H9 (cell line): ENCODE measurements at regions not wholly inside any gene's neighbourhood (a gene's known extent, or its start where the extent isn't known, plus 50 kb on each side); places are given as distances from the start of the nearest gene placed in this dataset.

Source experiments
- DNase-seq: peaks from one replicate; pipeline ENCODE4 v3.0.0-alpha.2; 2017
- H2AFZ ChIP-seq: one replicate; pipeline ENCODE4 v1.6.1; 2013; ENCODE audit warnings: mild to moderate bottlenecking, low read length, control low read depth, moderate library complexity
- H2AK5ac ChIP-seq: 2 replicates; pipeline ENCODE4 v1.6.1; 2013; ENCODE audit warnings: low read length, control low read depth, mixed read lengths; ENCODE audit not compliant: insufficient read length
- H2BK120ac ChIP-seq: one replicate; pipeline ENCODE4 v1.6.1; 2013; ENCODE audit warnings: low read depth, mild to moderate bottlenecking, low read length, control low read depth, inconsistent platforms; ENCODE audit not compliant: poor library complexity, severe bottlenecking
- H2BK12ac ChIP-seq: 2 replicates; pipeline ENCODE4 v1.6.1; 2013; ENCODE audit warnings: low read length, control low read depth, mixed read lengths, low read depth; ENCODE audit not compliant: insufficient read length
- H2BK15ac ChIP-seq: 2 replicates; pipeline ENCODE4 v1.6.1; 2013; ENCODE audit warnings: low read depth, low read length, control low read depth
- H2BK20ac ChIP-seq: one replicate; pipeline ENCODE4 v1.6.1; 2013; ENCODE audit warnings: low read depth, mild to moderate bottlenecking, low read length, control low read depth, inconsistent platforms; ENCODE audit not compliant: poor library complexity, severe bottlenecking
- H2BK5ac ChIP-seq: 2 replicates; pipeline ENCODE4 v1.6.1; 2013; ENCODE audit warnings: low read length, control low read depth, mixed read lengths; ENCODE audit not compliant: insufficient read length
- H3K14ac ChIP-seq: 2 replicates; pipeline ENCODE4 v1.6.1; 2013; ENCODE audit warnings: low read length, control low read depth; ENCODE audit not compliant: insufficient read depth
- H3K18ac ChIP-seq: 2 replicates; pipeline ENCODE4 v1.6.1; 2013; ENCODE audit warnings: low read depth, mild to moderate bottlenecking, mixed read lengths, low read length, control low read depth; ENCODE audit not compliant: insufficient read length
- H3K23ac ChIP-seq: 2 replicates; pipeline ENCODE4 v1.6.1; 2013; ENCODE audit warnings: low read length, control low read depth, mixed read lengths, low read depth; ENCODE audit not compliant: insufficient read length
- H3K23me2 ChIP-seq: 2 replicates; pipeline ENCODE4 v1.6.1; 2013; ENCODE audit warnings: low read depth, mild to moderate bottlenecking, mixed read lengths, low read length, control low read depth; ENCODE audit not compliant: insufficient read length, poor library complexity, severe bottlenecking
- H3K27ac ChIP-seq: 2 replicates; pipeline ENCODE4 v1.5.1; 2013; ENCODE audit warnings: low read length, control low read depth, mixed read lengths, low read depth; ENCODE audit not compliant: insufficient read length
- H3K27me3 ChIP-seq: 2 replicates; pipeline ENCODE4 v1.6.1; 2013; ENCODE audit warnings: low read length, control low read depth, inconsistent platforms; ENCODE audit not compliant: insufficient read depth
- H3K4ac ChIP-seq: 2 replicates; pipeline ENCODE4 v1.6.1; 2013; ENCODE audit warnings: low read depth, mild to moderate bottlenecking, control low read depth, inconsistent platforms, low read length, moderate library complexity
- H3K4me1 ChIP-seq: 2 replicates; pipeline ENCODE4 v1.6.1; 2013; ENCODE audit warnings: low read length, control low read depth, inconsistent platforms; ENCODE audit not compliant: insufficient read depth
- H3K4me2 ChIP-seq: 2 replicates; pipeline ENCODE4 v1.6.1; 2013; ENCODE audit warnings: low read length, control low read depth, mixed read lengths; ENCODE audit not compliant: insufficient read length, insufficient read depth
- H3K56ac ChIP-seq: 2 replicates; pipeline ENCODE4 v1.6.1; 2013; ENCODE audit warnings: low read depth, mild to moderate bottlenecking, mixed read lengths, low read length, control low read depth; ENCODE audit not compliant: insufficient read length
- H3K79me1 ChIP-seq: 2 replicates; pipeline ENCODE4 v1.6.1; 2013; ENCODE audit warnings: low read depth, mild to moderate bottlenecking, moderate library complexity, low read length, control low read depth, inconsistent platforms; ENCODE audit not compliant: insufficient read depth, poor library complexity, severe bottlenecking
- H3K79me2 ChIP-seq: 2 replicates; pipeline ENCODE4 v1.6.1; 2013; ENCODE audit warnings: low read length, control low read depth, inconsistent platforms; ENCODE audit not compliant: insufficient read depth
- H3K9ac ChIP-seq: 2 replicates; pipeline ENCODE4 v1.6.1; 2013; ENCODE audit warnings: low read length, control low read depth, mixed read lengths; ENCODE audit not compliant: insufficient read length; ENCODE audit errors: extremely low read depth
- H3K9me3 ChIP-seq: one replicate; pipeline ENCODE4 v1.6.1; 2013; ENCODE audit warnings: low read depth, low read length, inconsistent platforms; ENCODE audit not compliant: control insufficient read depth
- H3T11ph ChIP-seq: one replicate; pipeline ENCODE4 v1.6.1; 2013; ENCODE audit warnings: mild to moderate bottlenecking, low read length, control low read depth, inconsistent platforms
- H4K20me1 ChIP-seq: one replicate; pipeline ENCODE4 v1.6.1; 2013; ENCODE audit not compliant: control insufficient read depth, insufficient read length, insufficient read depth
- H4K5ac ChIP-seq: 2 replicates; pipeline ENCODE4 v1.6.1; 2013; ENCODE audit warnings: low read depth, mild to moderate bottlenecking, mixed read lengths, low read length, control low read depth; ENCODE audit not compliant: insufficient read length
- H4K8ac ChIP-seq: replicated peaks from 2 replicates; pipeline ENCODE4 v1.6.1; 2013; ENCODE audit warnings: low read length, control low read depth, mixed read lengths, low read depth; ENCODE audit not compliant: insufficient read length
- H4K91ac ChIP-seq: 2 replicates; pipeline ENCODE4 v1.6.1; 2013; ENCODE audit warnings: low read depth, mild to moderate bottlenecking, moderate library complexity, mixed read lengths, low read length, control low read depth; ENCODE audit not compliant: insufficient read length
- H3K27ac Mint-ChIP-seq, 3 experiments: 2 replicates in 2 of 3; 3 replicates in 1 of 3; pipeline ENCODE4 v1.8.0; 2020 to 2021; ENCODE audit warnings: mixed read lengths in 3 of 3, mild to moderate bottlenecking in 1 of 3, moderate library complexity in 1 of 3
- H3K27me3 Mint-ChIP-seq: 2 replicates; pipeline ENCODE4 v1.8.0; 2021; ENCODE audit warnings: low read depth, mild to moderate bottlenecking, moderate library complexity, mixed read lengths
- H3K36me3 Mint-ChIP-seq, 3 experiments: 2 replicates in 2 of 3; 3 replicates in 1 of 3; pipeline ENCODE4 v1.8.0; 2020 to 2021; ENCODE audit warnings: low read depth in 3 of 3, mixed read lengths in 3 of 3; ENCODE audit not compliant: insufficient read depth in 1 of 3
- H3K4me1 Mint-ChIP-seq, 2 experiments: 2 replicates each; pipeline ENCODE4 v1.8.0; 2020; ENCODE audit warnings: mixed read lengths in 2 of 2
- H3K4me3 Mint-ChIP-seq, 2 experiments: 2 replicates in 1 of 2; 3 replicates in 1 of 2; pipeline ENCODE4 v1.8.0; 2020 to 2021; ENCODE audit warnings: mild to moderate bottlenecking in 2 of 2, mixed read lengths in 2 of 2, moderate library complexity in 1 of 2
- H3K9me3 Mint-ChIP-seq, 2 experiments: 2 replicates in 1 of 2; 3 replicates in 1 of 2; pipeline ENCODE4 v1.8.0; 2020; ENCODE audit warnings: mild to moderate bottlenecking in 2 of 2, mixed read lengths in 2 of 2, moderate library complexity in 1 of 2
- CTCF ChIP-seq: fragments of 200-600 bp; sonication (generic); conservative IDR thresholded peaks from 3 replicates; pipeline ENCODE4 v1.8.0; 2021; ENCODE audit warnings: antibody characterized with exemption, mild to moderate bottlenecking
- WGBS: extraction: QIAGEN DNeasy Blood & Tissue Kit; methylation state at CpG from one replicate; pipeline ENCODE4 v1.1.7; 2013; ENCODE audit warnings: missing lambda C conversion rate, low lambda C conversion rate, mixed read lengths; ENCODE audit not compliant: insufficient read length; ENCODE audit errors: extremely low coverage; 5-methylcytosine and 5-hydroxymethylcytosine counted together

- H4K91ac ChIP-seq, result no peak overlapping the region
- H3K23me2 ChIP-seq, result no peaks in the 10 kb centered on the region
- no peak overlapping the region for H3K4ac ChIP-seq
- H3K79me1 ChIP-seq, result no peaks in the 10 kb centered on the region
- no peak overlapping the region for H2BK15ac ChIP-seq
- H3K23ac ChIP-seq, result no peak overlapping the region
- H3K4me2 ChIP-seq, result no peak overlapping the region
- peaks cover 27 to 33% of the 10 kb centered on the region in 2 experiments for H3K9me3 Mint-ChIP-seq
- peaks cover 4 to 5% of the 10 kb centered on the region in 2 experiments; a peak in 2 of 4 replicates for H3K4me1 Mint-ChIP-seq
- H3K79me2 ChIP-seq, result no peaks in the 10 kb centered on the region
- H3K36me3 Mint-ChIP-seq, result peaks cover 5 to 17% (median 5%) of the 10 kb centered on the region in 3 experiments
- H3K14ac ChIP-seq, result no peak overlapping the region
- H2AK5ac ChIP-seq, result no peak overlapping the region
- no peak overlapping the region for H3K56ac ChIP-seq
- no peak overlapping the region for H2AFZ ChIP-seq
- WGBS, result no CpG with 5 or more reads among the region's 3 CpGs
- peaks cover 5% of the 10 kb centered on the region for H3K27me3 Mint-ChIP-seq
- H2BK120ac ChIP-seq, result no peak overlapping the region
- TF ChIP-seq CTCF, result no peak
- H3K27me3 ChIP-seq, result no peaks in the 10 kb centered on the region
- H3K9ac ChIP-seq, result no peak overlapping the region
- no peak overlapping the region for H4K5ac ChIP-seq
- H2BK20ac ChIP-seq, result no peak overlapping the region
- H3K9me3 ChIP-seq, result no peaks in the 10 kb centered on the region
- H4K8ac ChIP-seq, result no peak overlapping the region
- no peak overlapping the region for H3K4me3 Mint-ChIP-seq
- H3K4me1 ChIP-seq, result no peaks in the 10 kb centered on the region
- no peaks in the 10 kb centered on the region for H4K20me1 ChIP-seq
- H3K27ac Mint-ChIP-seq, result no peak overlapping the region
- H2BK5ac ChIP-seq, result no peak overlapping the region
- H3K18ac ChIP-seq, result no peak overlapping the region
- no peak for DNase-seq
- no peak overlapping the region for H2BK12ac ChIP-seq
- no peak overlapping the region for H3T11ph ChIP-seq
- no peak overlapping the region for H3K27ac ChIP-seq
These were observed 481.0 kb upstream of the MYT1L start for GRCh38 chr2:2812117-2812516.
